HEK293 (cell line): ENCODE measurements at regions not wholly inside any gene's neighbourhood (a gene's known extent, or its start where the extent isn't known, plus 50 kb on each side); places are given as distances from the start of the nearest gene placed in this dataset.

Experiments
- CTCF ChIA-PET: fragments of 350-600 bp; formaldehyde crosslinking; extraction: SDS; loops from one replicate; lab custom pipeline; 2021; ENCODE audit warnings: antibody characterized with exemption; lab: Yijun Ruan, JAX
- POLR2A ChIA-PET: fragments of 300-600 bp; formaldehyde crosslinking; extraction: SDS; loops from one replicate; lab custom pipeline; 2020; ENCODE audit warnings: antibody characterized with exemption, inconsistent platforms; lab: Yijun Ruan, JAX
- H3K27ac ChIP-seq: fragments of 200-500 bp; sonication (Bioruptor generic); 2 replicates; pipeline ENCODE4 v1.5.1; 2014; ENCODE audit warnings: low read depth, low read length, control low read depth, inconsistent platforms; ENCODE audit errors: extremely low read depth
- H3K36me3 ChIP-seq, 2 experiments: fragments of 200-500 bp in 1 of 2; sonication (Bioruptor generic) in 1 of 2; 1 replicate in 1 of 2; 2 replicates in 1 of 2; pipeline ENCODE4 v1.5.1; 2014 to 2017; ENCODE audit warnings: inconsistent platforms in 2 of 2, low read length in 2 of 2; ENCODE audit not compliant: control insufficient read depth in 2 of 2, insufficient read depth in 1 of 2
- H3K4me1 ChIP-seq: fragments of 200-500 bp; sonication (Bioruptor generic); 2 replicates; pipeline ENCODE4 v1.5.1; 2014; ENCODE audit warnings: mild to moderate bottlenecking, low read length, inconsistent platforms; ENCODE audit not compliant: control insufficient read depth, insufficient read depth
- H3K4me3 ChIP-seq: 2 replicates; pipeline ENCODE4 v1.5.1; 2011; ENCODE audit warnings: low read depth, mild to moderate bottlenecking, control low read depth, low read length, moderate library complexity
- H3K9me3 ChIP-seq: fragments of 200-500 bp; sonication (Bioruptor generic); 2 replicates; pipeline ENCODE4 v1.5.1; 2014; ENCODE audit warnings: low read depth, low read length, inconsistent platforms; ENCODE audit not compliant: control insufficient read depth, insufficient read depth
- GLI2 ChIP-seq: fragments of 450-650 bp; formaldehyde crosslinking; IDR thresholded peaks from 2 replicates; pipeline ENCODE4; 2017; ENCODE audit warnings: missing biosample characterization, missing genetic modification characterization, low read depth, borderline replicate concordance
- GLI4 ChIP-seq: fragments of 450-650 bp; formaldehyde crosslinking; IDR thresholded peaks from 2 replicates; pipeline ENCODE4 v1.5.1; 2016; ENCODE audit warnings: missing biosample characterization, missing genetic modification characterization
- KLF10 ChIP-seq: fragments of 450-650 bp; IDR thresholded peaks from 2 replicates; pipeline ENCODE4 v1.5.1; 2018; ENCODE audit warnings: missing biosample characterization, mild to moderate bottlenecking, missing genetic modification characterization
- OVOL3 ChIP-seq: fragments of 450-650 bp; formaldehyde crosslinking; IDR thresholded peaks from 2 replicates; pipeline ENCODE4 v1.5.1; 2016; ENCODE audit warnings: missing biosample characterization, missing genetic modification characterization
- RBAK ChIP-seq: fragments of 450-650 bp; formaldehyde crosslinking; IDR thresholded peaks from 2 replicates; pipeline ENCODE4 v1.5.1; 2016; ENCODE audit warnings: missing biosample characterization, missing genetic modification characterization
- ZBTB48 ChIP-seq: fragments of 450-650 bp; formaldehyde crosslinking; IDR thresholded peaks from 2 replicates; pipeline ENCODE4 v1.5.1; 2016; ENCODE audit warnings: missing biosample characterization, missing genetic modification characterization
- ZNF16 ChIP-seq: fragments of 450-650 bp; formaldehyde crosslinking; IDR thresholded peaks from 2 replicates; pipeline ENCODE4 v1.5.1; 2016; ENCODE audit warnings: low read depth, missing biosample characterization, missing genetic modification characterization
- ZNF169 ChIP-seq: fragments of 450-650 bp; formaldehyde crosslinking; IDR thresholded peaks from 2 replicates; pipeline ENCODE4 v1.5.1; 2016; ENCODE audit warnings: missing biosample characterization, missing genetic modification characterization
- ZNF211 ChIP-seq: fragments of 450-650 bp; formaldehyde crosslinking; IDR thresholded peaks from 2 replicates; pipeline ENCODE4 v1.5.1; 2016; ENCODE audit warnings: low read depth, missing biosample characterization, missing genetic modification characterization
- ZNF423 ChIP-seq: fragments of 450-650 bp; formaldehyde crosslinking; IDR thresholded peaks from 2 replicates; pipeline ENCODE4 v1.5.1; 2016; ENCODE audit warnings: missing biosample characterization, missing genetic modification characterization
- ZNF514 ChIP-seq: fragments of 450-650 bp; formaldehyde crosslinking; IDR thresholded peaks from 2 replicates; pipeline ENCODE4 v1.5.1; 2016; ENCODE audit warnings: missing biosample characterization, missing genetic modification characterization
- ZNF521 ChIP-seq: fragments of 450-650 bp; formaldehyde crosslinking; IDR thresholded peaks from 2 replicates; pipeline ENCODE4 v1.5.1; 2017; ENCODE audit warnings: missing biosample characterization, mild to moderate bottlenecking, missing genetic modification characterization
- ZNF529 ChIP-seq: fragments of 450-650 bp; formaldehyde crosslinking; IDR thresholded peaks from 2 replicates; pipeline ENCODE4 v1.5.1; 2017; ENCODE audit warnings: missing genetic modification characterization, missing biosample characterization; ENCODE audit not compliant: insufficient replicate concordance
- ZNF658 ChIP-seq: fragments of 450-650 bp; formaldehyde crosslinking; IDR thresholded peaks from 2 replicates; pipeline ENCODE4; 2016; ENCODE audit warnings: missing biosample characterization, missing genetic modification characterization
- ZNF747 ChIP-seq: fragments of 450-650 bp; formaldehyde crosslinking; IDR thresholded peaks from 2 replicates; pipeline ENCODE4 v1.5.1; 2016; ENCODE audit warnings: missing biosample characterization, missing genetic modification characterization
- ZNF785 ChIP-seq: fragments of 450-650 bp; formaldehyde crosslinking; IDR thresholded peaks from 2 replicates; pipeline ENCODE4 v1.5.1; 2016; ENCODE audit warnings: missing biosample characterization, missing genetic modification characterization
- ZNF830 ChIP-seq: fragments of 450-650 bp; IDR thresholded peaks from 2 replicates; pipeline ENCODE4 v1.5.0; 2018; ENCODE audit warnings: missing biosample characterization, missing genetic modification characterization, low read depth, mild to moderate bottlenecking, moderate library complexity
- ZXDB ChIP-seq: fragments of 450-650 bp; formaldehyde crosslinking; IDR thresholded peaks from 2 replicates; pipeline ENCODE4 v1.5.1; 2016; ENCODE audit warnings: missing biosample characterization, missing genetic modification characterization
- TF ChIP-seq, protein P1 (sequence below): IDR thresholded peaks from 2 replicates; pipeline ENCODE4 v1.6.1; 2011; ENCODE audit warnings: mild to moderate bottlenecking, low read depth, low read length, borderline replicate concordance
- TF ChIP-seq, protein P2 (sequence below): fragments of 450-650 bp; formaldehyde crosslinking; IDR thresholded peaks from 2 replicates; pipeline ENCODE4 v1.5.1; 2016; ENCODE audit warnings: missing biosample characterization, missing genetic modification characterization
- TF ChIP-seq, protein P3 (sequence below): fragments of 450-650 bp; formaldehyde crosslinking; IDR thresholded peaks from 2 replicates; pipeline ENCODE4 v1.5.1; 2016; ENCODE audit warnings: missing biosample characterization, missing genetic modification characterization, borderline replicate concordance

DNA sequence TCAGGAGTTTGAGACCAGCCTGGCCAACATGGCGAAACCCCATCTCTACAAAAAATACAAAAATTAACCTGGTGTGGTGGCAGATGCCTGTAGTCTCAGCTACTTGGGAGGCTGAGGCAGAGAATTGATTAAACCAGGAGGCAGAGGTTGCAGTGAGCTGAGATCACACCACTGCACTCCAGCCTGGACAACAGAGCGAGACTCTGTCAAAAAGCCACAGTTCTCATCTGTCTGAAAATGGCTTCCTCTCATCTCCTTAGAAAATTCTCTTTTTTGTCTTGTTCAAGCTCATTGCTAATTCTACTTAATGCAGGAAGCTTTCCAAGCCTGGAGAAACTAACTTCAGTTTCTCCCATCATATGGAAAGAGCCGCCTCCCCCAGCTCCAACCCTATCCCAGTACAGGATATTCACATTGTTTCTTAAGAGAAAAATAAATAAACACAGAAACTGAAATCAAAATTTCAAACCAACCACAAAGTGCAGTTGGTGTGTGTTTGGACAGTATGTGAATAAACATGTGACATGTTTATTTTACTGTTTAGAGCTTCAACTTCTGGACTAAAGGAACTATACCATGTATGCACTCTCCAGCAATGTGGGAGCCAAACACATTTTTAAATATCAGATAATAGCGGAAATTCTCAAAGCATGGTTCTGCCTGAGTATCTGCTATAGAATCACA is 55.0 kb upstream of the GAB1 start (continued):
- TF ChIP-seq, protein P1, sequence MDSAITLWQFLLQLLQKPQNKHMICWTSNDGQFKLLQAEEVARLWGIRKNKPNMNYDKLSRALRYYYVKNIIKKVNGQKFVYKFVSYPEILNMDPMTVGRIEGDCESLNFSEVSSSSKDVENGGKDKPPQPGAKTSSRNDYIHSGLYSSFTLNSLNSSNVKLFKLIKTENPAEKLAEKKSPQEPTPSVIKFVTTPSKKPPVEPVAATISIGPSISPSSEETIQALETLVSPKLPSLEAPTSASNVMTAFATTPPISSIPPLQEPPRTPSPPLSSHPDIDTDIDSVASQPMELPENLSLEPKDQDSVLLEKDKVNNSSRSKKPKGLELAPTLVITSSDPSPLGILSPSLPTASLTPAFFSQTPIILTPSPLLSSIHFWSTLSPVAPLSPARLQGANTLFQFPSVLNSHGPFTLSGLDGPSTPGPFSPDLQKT = no peak

DNA sequence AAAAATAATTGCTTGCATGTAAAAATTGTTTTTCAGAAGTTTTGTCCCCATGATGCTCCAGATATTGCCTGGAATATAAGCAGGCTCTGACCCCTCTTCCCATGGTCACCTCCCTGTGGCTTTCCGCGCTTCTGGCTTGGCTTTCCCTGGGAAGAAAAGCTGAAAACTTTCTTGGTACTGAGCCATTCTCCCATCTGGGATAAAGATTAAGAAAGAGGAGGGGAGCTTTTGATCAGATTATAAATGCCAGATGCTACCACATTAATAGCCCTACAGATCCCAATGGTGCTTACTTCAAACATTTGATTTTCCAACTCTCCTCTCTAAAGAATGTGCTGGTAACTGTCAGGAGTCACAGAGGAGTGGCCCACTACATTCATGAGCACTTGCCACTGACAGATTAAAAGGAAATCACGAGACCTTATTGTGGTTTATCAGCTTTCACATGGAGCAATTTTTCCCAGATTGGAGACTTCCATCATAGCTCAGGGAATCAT is 54.4 kb upstream of the GAB1 start:
- H3K36me3 ChIP-seq = no peaks in the 10 kb centered on the region
- H3K9me3 ChIP-seq = no peaks in the 10 kb centered on the region
- H3K27ac ChIP-seq = no peak overlapping the region
- ChIA-PET CTCF (interaction anchor here (0.6 kb wide), 1 partner anchor 29 kb away, joined by 3 read pairs; no protein-coding TSS in a partner anchor), POLR2A (no interaction called here)
- H3K4me3 ChIP-seq = no peak overlapping the region
- no peaks in the 10 kb centered on the region for H3K4me1 ChIP-seq
- TF ChIP-seq GLI2 (no peak), ZNF830 (tag by site-specific recombination) (no peak), ZNF514 (tag by site-specific recombination) (no peak), ZBTB48 (tag by site-specific recombination) (no peak), KLF10 (tag by site-specific recombination) (no peak), ZNF747 (tag by site-specific recombination) (no peak), ZNF529 (tag by site-specific recombination) (no peak), ZXDB (tag by site-specific recombination) (no peak), ZNF169 (no peak), ZNF16 (no peak), ZNF423 (tag by site-specific recombination) (no peak), ZNF211 (tag by site-specific recombination) (no peak), ZNF658 (tag by site-specific recombination) (no peak), RBAK (tag by site-specific recombination) (no peak), GLI4 (no peak), ZNF785 (tag by site-specific recombination) (no peak), OVOL3 (tag by site-specific recombination) (no peak), ZNF521 (tag by site-specific recombination) (no peak)
- TF ChIP-seq, protein P2, sequence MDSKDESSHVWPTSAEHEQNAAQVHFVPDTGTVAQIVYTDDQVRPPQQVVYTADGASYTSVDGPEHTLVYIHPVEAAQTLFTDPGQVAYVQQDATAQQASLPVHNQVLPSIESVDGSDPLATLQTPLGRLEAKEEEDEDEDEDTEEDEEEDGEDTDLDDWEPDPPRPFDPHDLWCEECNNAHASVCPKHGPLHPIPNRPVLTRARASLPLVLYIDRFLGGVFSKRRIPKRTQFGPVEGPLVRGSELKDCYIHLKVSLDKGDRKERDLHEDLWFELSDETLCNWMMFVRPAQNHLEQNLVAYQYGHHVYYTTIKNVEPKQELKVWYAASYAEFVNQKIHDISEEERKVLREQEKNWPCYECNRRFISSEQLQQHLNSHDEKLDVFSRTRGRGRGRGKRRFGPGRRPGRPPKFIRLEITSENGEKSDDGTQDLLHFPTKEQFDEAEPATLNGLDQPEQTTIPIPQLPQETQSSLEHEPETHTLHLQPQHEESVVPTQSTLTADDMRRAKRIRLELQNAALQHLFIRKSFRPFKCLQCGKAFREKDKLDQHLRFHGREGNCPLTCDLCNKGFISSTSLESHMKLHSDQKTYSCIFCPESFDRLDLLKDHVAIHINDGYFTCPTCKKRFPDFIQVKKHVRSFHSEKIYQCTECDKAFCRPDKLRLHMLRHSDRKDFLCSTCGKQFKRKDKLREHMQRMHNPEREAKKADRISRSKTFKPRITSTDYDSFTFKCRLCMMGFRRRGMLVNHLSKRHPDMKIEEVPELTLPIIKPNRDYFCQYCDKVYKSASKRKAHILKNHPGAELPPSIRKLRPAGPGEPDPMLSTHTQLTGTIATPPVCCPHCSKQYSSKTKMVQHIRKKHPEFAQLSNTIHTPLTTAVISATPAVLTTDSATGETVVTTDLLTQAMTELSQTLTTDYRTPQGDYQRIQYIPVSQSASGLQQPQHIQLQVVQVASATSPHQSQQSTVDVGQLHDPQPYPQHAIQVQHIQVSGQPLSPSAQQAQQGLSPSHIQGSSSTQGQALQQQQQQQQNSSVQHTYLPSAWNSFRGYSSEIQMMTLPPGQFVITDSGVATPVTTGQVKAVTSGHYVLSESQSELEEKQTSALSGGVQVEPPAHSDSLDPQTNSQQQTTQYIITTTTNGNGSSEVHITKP (tag by site-specific recombination) = no peak
- TF ChIP-seq, protein P3, sequence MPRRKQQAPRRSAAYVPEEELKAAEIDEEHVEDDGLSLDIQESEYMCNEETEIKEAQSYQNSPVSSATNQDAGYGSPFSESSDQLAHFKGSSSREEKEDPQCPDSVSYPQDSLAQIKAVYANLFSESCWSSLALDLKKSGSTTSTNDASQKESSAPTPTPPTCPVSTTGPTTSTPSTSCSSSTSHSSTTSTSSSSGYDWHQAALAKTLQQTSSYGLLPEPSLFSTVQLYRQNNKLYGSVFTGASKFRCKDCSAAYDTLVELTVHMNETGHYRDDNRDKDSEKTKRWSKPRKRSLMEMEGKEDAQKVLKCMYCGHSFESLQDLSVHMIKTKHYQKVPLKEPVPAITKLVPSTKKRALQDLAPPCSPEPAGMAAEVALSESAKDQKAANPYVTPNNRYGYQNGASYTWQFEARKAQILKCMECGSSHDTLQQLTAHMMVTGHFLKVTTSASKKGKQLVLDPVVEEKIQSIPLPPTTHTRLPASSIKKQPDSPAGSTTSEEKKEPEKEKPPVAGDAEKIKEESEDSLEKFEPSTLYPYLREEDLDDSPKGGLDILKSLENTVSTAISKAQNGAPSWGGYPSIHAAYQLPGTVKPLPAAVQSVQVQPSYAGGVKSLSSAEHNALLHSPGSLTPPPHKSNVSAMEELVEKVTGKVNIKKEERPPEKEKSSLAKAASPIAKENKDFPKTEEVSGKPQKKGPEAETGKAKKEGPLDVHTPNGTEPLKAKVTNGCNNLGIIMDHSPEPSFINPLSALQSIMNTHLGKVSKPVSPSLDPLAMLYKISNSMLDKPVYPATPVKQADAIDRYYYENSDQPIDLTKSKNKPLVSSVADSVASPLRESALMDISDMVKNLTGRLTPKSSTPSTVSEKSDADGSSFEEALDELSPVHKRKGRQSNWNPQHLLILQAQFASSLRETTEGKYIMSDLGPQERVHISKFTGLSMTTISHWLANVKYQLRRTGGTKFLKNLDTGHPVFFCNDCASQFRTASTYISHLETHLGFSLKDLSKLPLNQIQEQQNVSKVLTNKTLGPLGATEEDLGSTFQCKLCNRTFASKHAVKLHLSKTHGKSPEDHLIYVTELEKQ (tag by site-specific recombination) = no peak
